Fibroblast of the conjunctiva (primary cell): ENCODE measurements at regions not wholly inside any gene's neighbourhood (a gene's known extent, or its start where the extent isn't known, plus 50 kb on each side); places are given as distances from the start of the nearest gene placed in this dataset.
"Not testable (repeated sequence)": the region's sequence is repeated elsewhere in the genome, so short reads cannot be mapped to it uniquely, and the experiment has no call there.

Experiments used
- DNase-seq: peaks from one replicate; pipeline ENCODE4 v3.0.0-alpha.2; 2010; ENCODE audit warnings: low read depth

DNA sequence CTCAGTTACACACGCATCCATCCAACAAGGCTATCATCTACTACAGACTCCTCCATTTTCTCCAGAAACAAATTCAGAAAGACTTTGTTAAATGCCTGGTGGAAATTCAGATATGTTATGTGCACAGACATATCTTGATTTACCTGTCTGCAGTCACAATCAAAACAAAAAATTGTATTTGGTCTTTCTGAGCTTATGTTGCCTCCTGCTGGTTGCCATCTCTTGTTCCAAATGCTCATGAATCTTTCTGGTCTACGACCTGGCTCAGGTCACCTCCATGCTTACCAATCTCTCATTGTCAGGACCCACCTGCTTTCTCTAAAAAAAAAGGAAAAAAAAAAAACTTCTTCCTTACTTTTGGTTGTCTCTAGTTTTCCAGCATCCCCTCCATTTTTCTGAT lies 169.2 kb upstream of the PLXNC1 start:
- peak; percentile 23 for DNase-seq

DNA sequence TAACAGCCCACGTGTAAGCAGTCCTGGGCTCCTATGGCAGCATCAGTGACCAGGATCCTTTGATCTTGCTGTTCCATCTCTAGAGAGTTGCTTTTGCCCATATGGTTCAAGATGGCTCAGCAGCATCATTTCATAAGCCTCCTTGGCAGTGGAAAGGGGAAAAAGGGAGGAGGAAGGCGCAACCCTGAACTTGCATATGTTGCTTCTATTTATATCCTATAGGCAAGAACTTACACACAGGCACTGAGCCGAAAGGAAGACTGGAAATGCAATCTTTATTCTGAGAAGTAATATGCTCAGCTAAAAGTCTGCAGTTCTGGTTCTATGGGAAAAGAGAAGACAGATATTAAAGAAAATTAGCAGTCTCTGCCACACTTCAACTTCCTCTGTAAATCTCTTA lies 167.7 kb upstream of the PLXNC1 start:
- DNase-seq, result no peak

DNA sequence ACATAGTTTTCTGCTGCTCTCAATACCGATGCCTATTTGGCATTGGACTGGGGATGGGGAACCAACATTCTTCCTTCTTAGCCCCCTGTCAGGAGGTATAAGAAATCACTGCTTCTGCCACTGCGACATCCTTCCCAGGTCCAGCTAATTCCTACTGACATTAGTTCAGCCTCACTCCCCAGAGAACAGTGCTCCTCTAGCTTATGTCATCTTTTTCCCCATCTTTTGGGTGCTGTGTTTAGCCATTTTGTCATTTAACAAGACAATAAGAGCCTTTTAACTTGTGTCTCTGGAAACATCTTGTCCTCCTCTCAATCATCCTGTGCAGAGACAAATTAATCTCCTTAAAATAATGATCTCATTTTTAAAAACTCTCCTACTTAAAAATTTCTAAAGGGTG lies 167.0 kb upstream of the PLXNC1 start:
- no peak for DNase-seq

DNA sequence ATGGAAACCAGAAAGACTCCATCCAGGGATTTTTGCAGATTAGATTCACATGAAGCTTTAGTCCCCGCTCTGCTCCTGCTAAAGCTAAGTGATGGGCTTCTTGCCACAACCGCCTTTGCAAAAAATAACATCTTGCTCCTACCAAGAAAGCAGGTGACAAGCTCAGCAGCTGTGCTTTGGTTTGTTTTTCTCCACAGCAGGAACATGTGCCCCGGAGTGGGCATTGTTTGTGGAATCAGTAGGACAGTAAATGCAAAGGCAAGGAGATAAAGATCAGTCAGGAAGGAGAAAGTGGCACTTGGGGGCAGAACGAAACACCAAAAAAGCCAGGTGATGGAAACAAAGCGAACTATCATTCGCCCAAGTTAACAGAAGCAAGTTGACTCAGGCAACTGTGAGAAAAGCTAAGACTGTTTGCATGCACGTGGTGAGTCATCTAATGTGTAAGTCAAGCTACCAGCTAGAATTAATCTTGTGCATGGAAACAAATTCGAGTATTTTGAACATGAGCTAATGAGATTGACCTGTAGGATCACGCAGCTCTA lies 165.5 kb upstream of the PLXNC1 start:
- peak; percentile 38 for DNase-seq

DNA sequence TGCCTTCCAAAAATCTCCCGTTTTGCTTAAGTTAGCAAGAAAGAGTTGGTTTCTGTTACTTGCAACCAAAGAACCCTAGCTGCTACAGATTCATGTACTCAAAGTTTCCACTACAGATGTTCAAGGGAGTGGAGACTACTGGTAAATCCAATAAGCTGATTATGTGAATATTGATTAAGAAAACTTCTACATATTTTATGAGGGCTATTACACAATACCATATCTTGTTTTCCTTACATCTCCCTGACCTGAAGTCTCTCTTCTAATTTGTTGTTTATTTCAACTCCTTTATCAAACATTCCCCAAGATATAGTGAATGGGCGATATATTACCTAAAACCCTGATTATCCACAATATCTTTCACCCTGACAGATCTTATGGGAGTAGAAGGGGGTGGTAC lies 164.4 kb upstream of the PLXNC1 start:
- no peak for DNase-seq

DNA sequence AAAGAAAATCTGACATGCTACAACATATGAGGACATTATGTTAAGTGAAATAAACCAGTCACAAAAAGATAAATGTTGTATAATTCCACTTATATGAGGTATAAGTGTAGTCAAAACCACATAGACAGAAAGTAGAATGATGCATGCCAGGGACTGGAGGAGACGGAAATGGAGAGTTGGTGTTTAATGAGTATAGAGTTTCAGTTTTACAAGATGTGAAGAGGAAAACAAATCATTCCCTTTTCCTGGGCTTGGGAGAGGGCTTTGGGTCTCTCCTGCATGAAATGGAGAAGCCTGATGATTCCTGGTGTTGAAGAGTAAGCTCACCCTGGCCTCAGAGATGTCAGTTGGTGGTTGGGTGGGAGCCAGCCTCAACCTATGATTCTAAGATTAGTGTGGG lies 158.4 kb upstream of the PLXNC1 start:
- no peak for DNase-seq

DNA sequence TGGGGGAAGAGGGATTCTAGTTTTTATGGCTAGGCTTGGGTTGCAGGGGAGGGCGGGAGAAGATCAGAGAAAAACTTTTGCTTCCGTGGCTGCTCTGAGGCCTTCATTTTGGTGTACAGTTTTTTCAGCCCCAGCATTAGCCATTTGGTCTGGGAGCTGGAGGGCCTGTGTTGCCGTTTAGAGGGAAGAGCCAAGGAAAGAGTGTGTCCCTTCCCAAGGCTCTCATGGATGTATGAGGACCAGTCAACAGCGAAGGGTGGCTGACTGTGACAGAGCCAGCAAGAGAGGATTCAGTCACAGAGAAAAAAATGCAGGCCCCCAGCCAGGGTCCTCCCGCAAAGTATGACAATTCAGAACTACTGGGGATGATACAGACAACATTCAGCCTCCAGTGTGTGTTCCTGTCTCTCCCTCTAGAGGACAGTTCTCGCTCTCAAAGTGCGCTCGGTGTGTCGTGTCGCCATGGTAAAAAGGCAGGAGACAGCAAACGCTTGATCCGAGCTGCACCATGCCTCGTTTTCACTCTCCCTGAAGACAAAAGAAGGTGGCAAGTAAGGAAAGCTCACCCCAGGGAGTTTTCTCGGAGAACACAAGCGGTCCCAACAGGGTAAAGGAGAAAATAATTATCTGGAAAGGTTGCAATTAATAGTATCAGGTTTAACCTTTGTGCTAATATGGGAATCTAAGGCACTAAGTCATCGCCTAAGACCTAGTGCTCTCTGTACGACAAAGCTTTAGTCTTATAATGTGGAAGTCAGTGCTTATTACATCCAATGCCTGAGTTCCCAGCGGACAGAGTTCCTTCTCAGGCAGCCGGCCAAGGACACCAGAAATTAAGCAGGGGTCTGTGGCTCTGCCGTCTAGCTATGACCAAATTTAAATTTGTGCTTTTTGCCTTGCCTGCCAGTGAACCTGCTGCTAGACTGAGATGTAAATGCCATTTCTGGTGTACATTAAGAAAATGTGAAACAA lies 157.3 kb upstream of the PLXNC1 start:
- peak; percentile 32 for DNase-seq

DNA sequence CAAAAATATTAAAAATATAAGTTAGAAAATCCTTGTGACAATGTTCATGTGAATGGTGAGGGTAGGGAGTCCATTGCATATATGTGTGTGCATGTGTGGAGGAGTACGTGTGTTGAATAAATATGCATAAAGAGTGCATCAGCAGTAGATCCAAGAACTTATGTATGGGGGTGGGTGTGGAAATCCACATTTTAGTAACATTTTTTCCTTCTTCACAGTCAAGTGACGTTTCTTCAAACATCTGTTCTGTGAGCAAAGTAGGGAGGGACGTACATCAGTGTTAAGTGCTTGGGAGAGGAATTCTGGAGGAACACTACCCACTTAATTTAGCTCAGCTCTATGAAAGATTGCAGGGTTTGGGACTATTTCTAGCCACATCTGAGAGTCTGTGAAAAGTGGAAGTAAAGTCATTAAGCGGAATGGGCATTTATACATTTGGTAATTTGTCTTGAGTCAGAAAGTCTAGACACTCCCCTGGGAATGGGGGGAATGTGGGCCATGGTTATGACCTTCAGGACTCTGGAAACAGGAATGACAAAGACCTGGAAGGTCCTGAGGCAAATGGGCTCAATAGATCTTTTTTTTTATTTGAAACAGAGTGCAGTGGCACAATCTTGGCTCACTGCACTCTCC lies 156.4 kb upstream of the PLXNC1 start:
- no peak for DNase-seq

DNA sequence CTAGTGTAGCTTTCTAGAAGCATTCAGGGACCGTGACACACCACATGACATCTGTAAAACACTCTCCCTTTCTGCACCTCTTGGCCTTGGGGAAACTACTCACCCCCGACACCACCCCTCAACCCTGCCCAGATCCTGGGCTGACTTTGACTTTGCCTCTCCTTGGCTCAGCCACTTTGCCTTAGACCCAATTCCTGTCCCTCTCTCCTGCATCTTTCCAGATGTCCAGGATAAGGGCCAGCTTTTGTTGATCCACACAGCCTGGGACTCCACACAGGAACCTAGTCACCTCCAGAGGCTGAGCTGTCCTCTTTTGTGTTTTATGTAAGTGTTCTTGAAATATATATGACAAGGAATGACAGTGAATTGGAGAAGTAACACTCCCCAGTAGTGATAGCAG lies 153.7 kb upstream of the PLXNC1 start:
- DNase-seq, result no peak

DNA sequence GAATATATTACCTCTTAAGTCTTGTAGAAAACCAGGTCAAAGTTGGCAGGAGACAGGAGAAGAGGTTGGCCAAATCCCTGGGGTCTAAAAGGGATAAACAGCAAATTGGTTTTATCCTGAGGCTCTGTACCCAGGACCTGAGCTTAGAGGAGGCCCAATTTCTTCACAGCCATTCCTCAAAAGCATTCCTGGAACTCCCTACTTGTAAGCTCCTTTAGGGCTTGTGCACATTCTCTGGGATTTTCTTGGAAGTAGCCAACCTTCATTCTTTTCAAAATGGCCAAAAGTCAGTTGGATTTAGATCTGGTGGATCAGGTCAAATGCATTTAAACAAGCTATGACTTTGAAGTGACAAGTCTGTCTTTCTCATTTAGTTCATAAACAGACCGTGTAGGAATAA lies 152.1 kb upstream of the PLXNC1 start:
- no peak for DNase-seq

DNA sequence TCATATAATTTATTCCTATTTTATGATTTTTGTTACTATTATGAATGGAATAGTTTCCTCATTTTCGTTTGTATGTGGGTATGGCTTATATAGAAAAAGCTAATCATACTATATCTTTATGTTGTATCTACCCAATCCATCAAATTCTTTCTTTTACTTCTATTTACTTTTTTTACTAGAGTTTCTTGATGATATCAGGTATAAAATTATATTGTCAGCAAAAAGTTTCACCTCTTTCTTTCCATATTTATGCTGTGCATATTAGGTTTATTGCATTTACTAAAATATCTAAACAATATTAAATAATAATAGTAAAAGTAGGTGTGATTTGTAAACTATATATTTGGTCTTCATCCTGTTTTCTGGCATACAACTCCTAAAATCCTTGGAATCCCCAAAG lies 146.7 kb upstream of the PLXNC1 start:
- no peak for DNase-seq

DNA sequence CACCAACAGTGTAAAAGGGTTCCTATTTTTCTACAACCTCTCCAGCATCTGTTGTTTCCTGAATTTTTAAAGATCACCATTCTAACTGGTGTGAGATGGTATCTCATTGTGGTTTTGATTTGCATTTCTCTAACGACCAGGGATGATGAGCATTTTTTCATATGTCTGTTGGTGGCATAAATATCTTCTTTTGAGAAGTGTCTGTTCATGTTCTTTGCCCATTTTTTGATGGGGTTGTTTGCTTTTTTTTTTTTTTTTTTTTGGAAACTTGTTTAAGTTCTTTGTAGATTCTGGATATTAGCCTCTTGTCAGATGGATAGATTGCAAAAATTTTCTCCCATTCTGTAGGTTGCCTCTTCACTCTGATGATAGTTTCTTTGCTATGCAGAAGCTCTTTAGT lies 145.5 kb upstream of the PLXNC1 start:
- DNase-seq, result not testable (repeated sequence)

DNA sequence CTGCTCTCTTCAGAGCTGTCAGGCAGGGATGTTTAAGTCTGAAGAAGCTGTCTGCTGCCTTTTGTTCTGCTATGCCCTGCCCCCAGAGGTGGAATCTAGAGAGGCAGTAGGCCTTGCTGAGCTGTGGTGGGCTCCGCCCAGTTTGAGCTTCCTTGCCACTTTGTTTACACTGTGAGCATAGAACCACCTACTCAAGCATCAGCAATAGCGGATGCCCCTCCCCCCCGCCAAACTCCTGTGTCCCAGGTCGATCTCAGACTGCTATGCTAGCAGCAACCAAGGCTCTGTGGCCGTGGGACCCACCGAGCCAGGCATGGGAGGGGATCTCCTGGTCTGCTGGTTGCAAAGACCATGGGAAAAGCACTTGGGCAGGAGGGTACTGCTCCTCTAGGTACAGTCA lies 140.5 kb upstream of the PLXNC1 start:
- not testable (repeated sequence) for DNase-seq

DNA sequence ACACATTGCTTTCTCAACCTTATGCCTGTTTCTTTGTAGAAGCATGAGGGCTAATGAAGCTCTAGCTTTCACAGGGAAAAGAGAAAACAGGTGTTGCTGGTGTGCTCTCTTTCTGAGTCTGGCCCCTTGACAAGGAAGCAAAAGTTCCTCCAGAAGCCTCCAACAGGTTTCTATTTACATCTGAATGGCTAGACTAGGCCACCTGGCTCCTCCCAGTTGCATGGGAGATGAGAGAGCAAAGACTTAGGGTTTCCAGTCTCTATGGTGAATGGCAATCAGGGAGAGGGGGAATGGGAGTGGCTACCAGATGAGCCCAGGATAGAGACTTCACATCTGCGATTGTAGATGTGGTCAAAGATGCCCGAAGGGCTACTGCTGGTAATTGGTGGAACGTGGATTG lies 138.1 kb upstream of the PLXNC1 start:
- DNase-seq, result no peak

DNA sequence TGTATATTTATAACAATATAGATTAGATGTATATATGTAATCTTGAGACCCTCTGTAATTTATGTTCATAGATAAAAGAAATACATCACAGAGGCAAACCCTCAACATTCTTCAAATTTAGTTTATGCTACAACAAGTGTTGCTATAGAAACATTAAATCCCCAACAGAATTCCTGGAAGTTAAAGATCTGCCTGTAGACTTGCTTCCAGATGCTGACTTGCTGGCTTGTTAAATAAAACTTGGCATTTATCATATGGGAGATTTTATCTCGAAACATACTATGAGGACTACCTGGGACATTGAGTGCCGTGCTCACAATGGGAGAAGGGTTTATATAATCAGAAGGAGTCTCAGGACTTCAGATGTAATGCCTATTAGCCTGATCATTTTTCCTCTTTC lies 136.3 kb upstream of the PLXNC1 start:
- DNase-seq, result no peak

DNA sequence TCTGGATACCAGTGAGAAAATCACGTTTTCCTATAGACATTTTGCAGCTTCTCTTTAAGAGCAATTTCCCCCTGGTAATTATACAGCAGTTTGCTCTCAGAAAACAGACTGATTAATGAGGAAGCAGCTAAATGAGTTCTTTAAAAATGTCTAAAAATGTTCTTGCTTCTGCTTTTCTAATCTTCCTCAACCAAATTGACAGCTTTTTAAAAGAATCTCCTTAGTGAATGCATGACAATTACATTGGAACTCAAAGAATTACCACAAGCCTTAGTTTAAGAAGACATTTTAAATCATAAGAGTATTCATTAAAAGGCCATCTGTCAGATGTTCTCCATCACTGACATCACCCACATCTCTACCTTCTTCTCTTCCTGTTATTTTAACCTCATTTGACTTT lies 135.8 kb upstream of the PLXNC1 start:
- no peak for DNase-seq

DNA sequence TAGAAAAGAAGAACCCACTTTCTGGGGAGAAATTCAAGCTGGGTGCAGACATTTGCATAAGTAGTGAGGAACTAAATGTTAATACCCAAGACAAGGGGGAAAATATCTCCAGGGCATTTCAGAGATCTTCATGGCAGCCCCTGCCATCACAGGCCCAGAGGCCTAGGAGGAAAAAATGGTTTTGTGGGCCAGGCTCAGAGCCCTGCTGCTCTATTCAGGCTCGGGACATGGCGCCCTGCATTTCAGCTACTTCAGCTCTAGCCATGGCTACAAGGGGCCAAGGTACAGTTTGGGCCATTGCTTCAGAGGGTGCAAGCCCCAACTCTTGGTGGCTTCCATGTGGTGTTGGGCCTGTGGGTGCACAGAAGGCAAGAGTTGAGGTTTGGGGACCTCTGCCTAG lies 131.1 kb upstream of the PLXNC1 start:
- DNase-seq, result not testable (repeated sequence)

DNA sequence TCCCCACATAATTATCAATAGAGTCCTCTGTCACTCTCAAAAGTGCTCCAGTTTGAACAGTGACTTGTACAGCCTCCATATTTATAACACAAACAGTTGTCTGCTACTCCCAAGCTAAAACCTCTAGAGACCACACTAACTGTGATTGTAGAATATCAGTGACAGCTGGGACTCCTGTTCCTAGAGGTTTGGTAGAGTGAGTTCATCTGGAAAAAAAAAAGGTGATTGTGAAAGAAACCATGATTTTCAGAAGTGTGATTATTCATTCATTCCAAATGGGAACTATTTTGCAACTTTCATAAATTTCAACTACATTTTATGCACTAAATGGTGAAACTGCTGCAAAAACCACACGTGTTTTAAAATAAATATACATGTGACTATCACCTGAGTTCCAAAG lies 128.0 kb upstream of the PLXNC1 start:
- DNase-seq, result no peak

DNA sequence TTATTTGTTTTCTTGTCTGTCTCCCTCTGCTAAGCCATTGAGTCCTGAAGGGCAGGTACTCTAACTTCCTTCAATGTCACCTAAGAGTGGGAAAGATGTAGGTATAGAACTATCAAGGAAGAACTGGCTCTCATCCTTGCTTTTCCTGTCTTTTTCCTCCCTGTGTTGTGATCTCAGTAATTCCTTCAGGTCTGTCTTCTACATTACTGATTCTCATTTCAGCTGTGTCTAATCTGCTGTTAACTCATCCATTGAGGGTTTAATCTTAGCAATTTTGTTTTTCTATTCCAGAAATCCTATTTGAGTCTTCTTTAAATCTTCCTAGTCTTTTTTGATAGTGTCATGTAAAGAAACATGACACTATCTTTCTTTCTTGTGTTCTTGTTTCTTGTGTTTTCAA lies 124.5 kb upstream of the PLXNC1 start:
- no peak for DNase-seq

DNA sequence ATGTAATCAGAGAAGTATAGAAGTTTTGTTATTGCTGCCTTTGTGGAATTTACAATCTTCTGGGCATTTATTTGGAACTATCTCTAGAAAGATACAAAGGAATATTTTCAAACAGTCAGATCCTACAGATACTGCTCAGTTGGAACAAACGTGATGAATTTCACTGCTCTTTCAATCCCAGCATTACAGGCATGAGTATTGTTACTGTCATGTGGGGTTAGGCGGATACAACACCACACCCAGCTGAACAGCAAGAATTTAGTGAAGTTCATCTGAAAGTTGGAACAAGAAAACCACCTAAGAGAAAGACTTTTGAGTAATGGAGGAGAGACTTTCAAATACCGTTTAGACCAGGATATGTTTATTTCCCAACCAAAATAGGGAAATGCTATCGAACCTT lies 123.3 kb upstream of the PLXNC1 start:
- DNase-seq, result no peak

DNA sequence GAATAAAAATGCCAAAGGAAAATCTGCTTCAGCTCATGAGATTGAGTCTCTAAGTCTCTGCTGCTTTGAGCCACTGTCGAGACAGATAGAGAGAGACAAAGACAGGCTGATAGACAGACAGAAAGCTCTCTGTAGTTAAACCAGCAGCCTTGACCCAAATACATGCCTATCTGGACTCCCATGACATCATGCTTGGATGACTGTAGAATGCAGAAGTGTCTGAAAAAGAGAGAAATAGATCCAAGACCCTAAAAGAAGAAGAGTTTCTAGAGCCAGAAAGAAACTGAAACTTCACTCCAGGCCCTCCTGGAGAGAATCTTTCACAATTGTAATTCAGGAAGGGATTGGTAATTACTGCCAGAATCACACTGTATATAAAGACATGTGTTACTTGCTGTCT lies 122.6 kb upstream of the PLXNC1 start:
- no peak for DNase-seq

DNA sequence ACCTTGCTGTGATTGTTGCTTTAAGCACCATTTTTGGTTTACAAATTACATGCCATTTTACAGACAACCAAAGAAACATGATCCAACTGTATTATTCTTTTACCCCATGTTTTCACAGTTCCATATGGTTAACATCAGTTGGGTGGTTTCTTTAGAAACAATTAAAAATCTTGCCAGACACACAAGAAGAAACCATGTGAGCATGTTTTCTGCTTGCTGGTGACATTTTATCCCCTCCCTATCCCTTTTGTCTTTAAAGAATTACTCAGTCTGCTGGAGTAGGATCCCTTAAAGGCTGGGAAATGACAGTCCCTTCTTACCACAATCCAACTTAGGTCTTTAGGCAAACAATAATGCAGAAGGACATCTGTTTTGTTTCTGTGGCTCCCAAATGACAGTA lies 121.8 kb upstream of the PLXNC1 start:
- no peak for DNase-seq

DNA sequence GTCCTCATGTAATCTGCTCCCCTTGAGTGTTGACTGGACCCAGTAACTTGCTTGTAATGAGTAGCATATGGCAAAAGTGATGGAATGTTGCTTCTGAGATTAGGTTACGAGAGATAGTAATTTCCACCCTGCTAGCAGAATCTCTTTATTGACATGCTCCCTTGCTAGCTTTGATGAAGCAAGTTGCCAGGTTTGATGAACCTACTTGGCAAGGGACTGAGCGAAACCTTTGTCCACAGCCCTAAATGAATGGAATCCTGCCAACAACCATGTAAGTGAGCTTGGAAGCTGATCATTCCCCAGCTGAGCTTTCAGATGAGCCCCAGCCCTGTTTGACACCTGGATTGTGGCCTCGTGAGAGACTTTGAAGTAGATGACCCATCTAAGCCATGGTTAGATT lies 120.8 kb upstream of the PLXNC1 start:
- DNase-seq, result no peak
